ENCODE measurements at regions not wholly inside any gene's neighbourhood (a gene's known extent, or its start where the extent isn't known, plus 50 kb on each side); places are given as distances from the start of the nearest gene placed in this dataset.

- no peak for DNase-seq
Observed at GRCh38 chr1:165014753-165015152, 341.8 kb downstream of the LMX1A start.

- no peak for DNase-seq
Observed at GRCh38 chr1:165011991-165012531, 344.5 kb downstream of the LMX1A start.

GRCh38 chr1:165011186-165011585 is 345.3 kb downstream of the LMX1A start:
- DNase-seq, result no peak

GRCh38 chr1:165010418-165011070 is 346.0 kb downstream of the LMX1A start:
- DNase-seq, result no peak

- DNase-seq, result no peak
Observed at GRCh38 chr1:165006831-165007230, 349.7 kb downstream of the LMX1A start.

- DNase-seq, result no peak
Observed at GRCh38 chr1:164999146-164999545, 357.4 kb downstream of the LMX1A start.

- DNase-seq, result no peak
Observed at GRCh38 chr1:164991763-164992314, 364.7 kb downstream of the LMX1A start.

- no peak for DNase-seq
Observed at GRCh38 chr1:164983023-164983650, 373.4 kb downstream of the LMX1A start.

- no peak for DNase-seq
Observed at GRCh38 chr1:164982545-164982944, 374.0 kb downstream of the LMX1A start.

GRCh38 chr1:164977561-164977960 is 379.0 kb downstream of the LMX1A start:
- no peak for DNase-seq

- DNase-seq, result no peak
Observed at GRCh38 chr1:164971921-164972415, 384.5 kb downstream of the LMX1A start.

GRCh38 chr1:164971391-164971790 is 385.1 kb downstream of the LMX1A start:
- DNase-seq, result no peak

- DNase-seq, result no peak
Observed at GRCh38 chr1:164969253-164969652, 387.3 kb downstream of the LMX1A start.

- DNase-seq, result no peak
Observed at GRCh38 chr1:164967300-164967699, 389.2 kb downstream of the LMX1A start.

- no peak for DNase-seq
Observed at GRCh38 chr1:164961715-164962114, 394.8 kb downstream of the LMX1A start.

- no peak for DNase-seq
Observed at GRCh38 chr1:164958982-164959768, 397.3 kb downstream of the LMX1A start.

GRCh38 chr1:164953815-164954214 is 394.8 kb downstream of the PBX1 start:
- no peak for DNase-seq

- DNase-seq, result no peak
Observed at GRCh38 chr1:164953098-164953497, 394.1 kb downstream of the PBX1 start.

- no peak for DNase-seq
Observed at GRCh38 chr1:164951508-164951907, 392.5 kb downstream of the PBX1 start.

GRCh38 chr1:164950541-164950986 is 391.6 kb downstream of the PBX1 start:
- DNase-seq, result no peak

GRCh38 chr1:164949771-164950471 is 390.9 kb downstream of the PBX1 start:
- no peak for DNase-seq

GRCh38 chr1:164948101-164948500 is 389.1 kb downstream of the PBX1 start:
- no peak for DNase-seq

All from central memory CD4-positive, alpha-beta T cell (primary cell).